Hematopoietic multipotent progenitor cell treated with erythropoietin and hydrocortisone succinate and interleukin-3 and kit ligand, for 15 days (in vitro differentiated cells): ENCODE measurements at regions not wholly inside any gene's neighbourhood (a gene's known extent, or its start where the extent isn't known, plus 50 kb on each side); places are given as distances from the start of the nearest gene placed in this dataset.
"Not testable (repeated sequence)": the region's sequence is repeated elsewhere in the genome, so short reads cannot be mapped to it uniquely, and the experiment has no call there.

Source experiments
- DNase-seq: peaks from one replicate; pipeline ENCODE4 v3.0.0-alpha.2; 2015; ENCODE audit warnings: low spot score

- no peak for DNase-seq
Measured at GRCh38 chr14:87306409-87307168, 686.4 kb downstream of the GALC start.

DNA sequence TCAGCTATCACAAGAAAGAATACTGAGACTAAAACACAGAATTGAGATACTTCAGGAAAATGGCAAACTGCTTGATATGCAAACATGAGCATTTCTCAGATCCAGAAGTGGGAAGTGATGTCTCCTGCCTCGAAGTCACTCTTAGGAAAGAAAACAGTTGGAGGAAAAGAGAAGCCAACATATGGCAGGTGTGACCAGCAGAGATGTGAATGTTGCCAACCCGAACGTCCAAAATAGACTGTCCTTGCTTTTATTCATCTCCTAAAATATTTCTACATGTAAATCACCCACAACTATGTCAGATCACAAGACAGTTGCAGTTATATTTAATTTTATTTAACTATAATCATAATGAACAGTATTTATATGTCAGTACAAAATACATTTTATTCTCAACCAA lies 687.6 kb downstream of the GALC start:
- no peak for DNase-seq

DNA sequence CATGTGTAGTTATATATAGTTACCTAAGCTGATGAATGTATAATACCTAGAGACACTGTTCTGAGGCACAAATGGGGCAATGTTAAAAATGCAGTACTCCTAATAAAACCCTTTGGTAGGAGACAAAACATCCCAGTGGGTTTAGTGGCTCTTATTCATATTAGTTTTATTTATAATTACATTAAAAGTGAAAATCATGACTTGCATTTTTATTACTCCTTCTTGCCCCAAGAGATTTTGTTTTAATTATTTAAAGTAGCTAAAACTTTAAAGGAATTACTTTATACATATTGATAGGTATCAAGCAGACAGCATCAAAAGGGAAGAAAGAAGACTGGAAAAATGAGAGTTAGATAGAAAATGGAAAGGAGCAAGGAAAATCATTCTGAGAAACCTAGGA lies 688.6 kb downstream of the GALC start:
- no peak for DNase-seq

DNA sequence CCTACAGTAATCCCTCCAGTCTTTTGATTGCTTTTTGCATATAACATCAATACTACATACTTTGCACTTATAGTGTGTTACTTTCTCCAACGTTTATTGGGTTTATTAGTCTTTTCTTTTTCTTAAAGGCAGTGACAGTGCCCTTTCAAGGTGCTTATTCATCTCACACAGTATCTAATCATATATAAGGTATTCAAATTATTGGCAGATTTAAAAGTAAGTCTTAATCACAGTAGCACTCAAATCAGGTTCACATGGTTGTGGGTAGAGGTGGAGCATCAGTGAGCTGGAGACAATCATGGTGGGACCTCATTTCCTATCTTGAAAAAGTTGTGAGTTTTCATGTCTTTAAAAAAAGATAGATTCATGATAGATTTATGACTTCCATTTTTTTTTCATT lies 706.2 kb downstream of the GALC start:
- no peak for DNase-seq

DNA sequence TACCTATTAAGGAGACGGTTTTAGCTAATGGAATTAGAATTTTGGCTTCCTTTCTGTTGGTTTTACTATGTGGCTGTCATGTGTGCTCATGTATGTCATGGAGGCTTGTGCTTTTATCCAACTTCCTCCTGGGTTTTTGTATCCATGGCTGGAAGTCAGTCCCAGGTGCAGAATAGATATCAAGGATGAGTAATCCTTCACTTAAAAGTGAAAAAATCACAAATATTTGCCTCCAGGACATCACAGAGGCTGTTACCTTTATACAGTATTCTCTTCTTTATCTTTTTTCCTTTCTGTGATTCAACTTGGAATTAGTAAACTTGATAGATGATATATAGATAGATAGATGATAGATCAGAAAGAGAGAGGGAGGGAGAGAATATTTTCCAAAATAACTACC lies 706.8 kb downstream of the GALC start:
- no peak for DNase-seq

GRCh38 chr14:87285506-87285905 lies 707.5 kb downstream of the GALC start:
- no peak for DNase-seq

GRCh38 chr14:87283547-87283946 lies 709.4 kb downstream of the GALC start:
- DNase-seq: no peak

DNA sequence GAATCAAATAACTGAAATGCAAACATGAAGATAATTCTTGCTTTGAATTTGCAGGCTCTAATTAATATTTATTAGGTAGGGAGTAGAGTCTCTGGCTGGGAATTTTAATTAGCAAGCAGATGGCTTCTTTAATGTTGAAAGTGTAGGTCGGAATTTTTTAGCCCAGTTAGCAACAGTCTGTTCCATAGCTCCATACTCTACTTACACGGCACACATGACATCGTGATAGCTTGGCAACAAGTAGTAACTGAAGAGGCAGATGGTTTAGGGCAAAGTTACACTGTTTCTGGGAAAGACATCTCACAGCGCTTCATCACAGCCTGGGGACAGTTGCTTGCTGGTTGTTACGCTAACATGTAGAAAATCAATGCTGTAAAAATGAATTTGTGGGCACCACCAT lies 710.7 kb downstream of the GALC start:
- no peak for DNase-seq

- no peak for DNase-seq
Measured at GRCh38 chr14:87278415-87278814, 714.6 kb downstream of the GALC start.

DNA sequence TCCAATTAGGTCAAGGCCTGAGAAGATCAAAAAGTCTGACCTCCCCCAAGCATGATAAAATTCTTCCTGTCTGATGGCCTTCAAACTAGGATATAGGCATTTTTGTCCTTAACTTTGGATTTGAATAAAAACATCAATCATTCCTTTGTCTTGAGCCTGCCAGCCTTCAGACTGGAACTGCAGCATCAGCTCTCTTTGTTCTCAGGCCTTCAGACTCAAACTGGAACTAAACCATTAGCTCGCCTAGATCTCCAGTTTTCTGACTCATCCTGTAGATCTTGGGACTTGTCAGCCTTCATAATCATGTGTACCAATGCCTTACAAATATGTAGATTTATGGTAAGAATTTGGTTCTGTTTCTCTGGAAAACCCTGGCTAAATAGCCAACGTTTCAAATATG lies 721.7 kb downstream of the GALC start:
- no peak for DNase-seq

DNA sequence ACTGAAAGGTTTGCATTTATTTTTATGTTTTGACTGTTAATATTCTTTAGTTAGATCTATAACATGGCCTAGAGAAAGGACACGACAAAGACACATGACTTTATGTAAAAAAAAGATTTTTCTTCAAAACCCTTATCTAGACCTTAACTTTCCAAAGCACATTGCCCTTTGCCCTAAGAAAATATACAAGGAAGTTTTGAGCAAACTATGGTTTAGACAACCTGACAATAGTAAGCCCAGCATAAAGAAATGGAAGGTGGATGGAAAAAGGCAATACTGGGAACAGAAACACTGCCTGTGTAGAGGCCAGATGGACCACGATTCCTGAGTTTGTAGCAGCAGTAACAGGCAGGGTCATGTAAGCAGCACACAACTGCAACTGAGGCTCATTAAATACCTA lies 724.0 kb downstream of the GALC start:
- DNase-seq: no peak

DNA sequence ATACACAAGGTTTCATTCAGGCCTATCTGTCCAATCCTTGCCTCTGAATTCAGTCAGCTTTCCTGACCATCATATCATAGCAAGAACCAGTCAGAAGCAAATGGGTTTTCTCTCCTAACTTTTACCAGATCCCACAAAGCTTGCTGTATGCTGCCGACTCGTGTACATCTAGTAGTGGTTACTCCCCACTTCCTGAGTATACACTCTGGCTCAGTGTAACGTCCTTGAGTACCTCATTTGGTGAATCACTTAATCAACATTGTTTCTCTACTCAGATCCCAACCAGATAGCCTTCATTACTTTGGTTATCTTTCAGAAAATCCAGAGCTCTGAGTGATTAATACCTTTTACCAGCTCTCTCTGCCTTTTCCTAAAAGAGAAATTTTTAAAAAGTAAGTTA lies 728.2 kb downstream of the GALC start:
- no peak for DNase-seq

DNA sequence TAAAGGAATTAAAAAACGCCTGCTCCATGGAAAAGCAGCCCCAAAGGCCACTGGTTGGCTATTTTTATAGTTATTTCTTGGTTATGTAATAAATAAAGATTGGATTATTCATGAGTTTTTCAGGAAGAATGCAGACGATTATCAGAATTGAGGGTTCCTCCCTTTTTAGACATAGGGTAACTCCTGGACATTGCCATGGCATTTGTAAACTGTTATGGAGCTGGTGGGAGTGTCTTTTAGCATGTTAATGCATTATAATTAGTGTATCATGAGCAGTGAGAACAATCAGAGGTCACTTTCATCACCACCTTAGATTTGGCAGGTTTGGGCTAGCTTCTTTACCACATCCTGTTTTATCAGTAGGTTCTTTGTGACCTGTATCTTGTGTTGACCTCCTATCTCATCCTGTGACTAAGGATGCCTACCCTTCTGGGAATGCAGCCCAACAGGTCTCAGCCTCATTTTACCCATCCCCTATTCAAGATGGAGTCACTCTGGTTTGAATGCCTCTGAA lies 728.7 kb downstream of the GALC start:
- no peak for DNase-seq

- no peak for DNase-seq
Measured at GRCh38 chr14:87261621-87262020, 731.4 kb downstream of the GALC start.

DNA sequence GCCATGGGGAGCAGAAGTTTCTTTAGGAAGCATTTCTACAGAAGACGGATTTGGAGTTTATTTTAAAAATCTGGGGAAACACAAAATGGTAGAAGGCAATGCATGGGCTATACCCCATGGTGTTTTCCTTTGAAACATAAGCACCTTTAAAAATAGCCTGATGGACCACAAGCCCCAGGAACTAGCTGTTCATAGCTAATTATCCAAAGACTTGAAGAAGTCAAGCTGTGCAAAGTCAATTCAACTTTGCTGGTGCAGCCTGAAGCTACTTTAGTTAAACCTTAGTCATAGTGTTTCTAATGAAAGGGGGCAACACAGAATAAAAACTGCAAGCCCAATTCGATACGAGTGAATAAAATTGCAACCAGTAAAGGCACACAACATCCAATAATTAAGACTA lies 732.5 kb downstream of the GALC start:
- no peak for DNase-seq

DNA sequence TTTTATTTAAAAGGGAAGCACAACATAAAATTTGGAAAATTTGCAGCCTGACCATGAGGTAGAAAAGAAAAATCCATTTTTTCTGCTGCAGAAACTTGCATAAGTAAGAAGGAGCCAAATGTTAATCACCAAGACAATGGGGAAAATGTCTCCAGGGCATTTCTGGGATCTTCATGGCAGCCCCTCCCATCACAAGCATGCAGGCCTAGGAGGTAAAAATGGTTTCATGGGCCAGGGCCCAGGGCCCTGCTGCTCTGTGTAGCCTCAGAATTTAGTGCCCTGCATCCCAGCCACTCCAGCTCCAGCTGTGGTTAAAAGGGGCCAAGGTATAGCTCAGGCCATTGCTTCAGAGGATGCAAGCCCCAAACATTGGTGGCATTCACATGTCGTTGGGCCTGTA lies 735.6 kb downstream of the GALC start:
- DNase-seq: no peak

- DNase-seq: no peak
Measured at GRCh38 chr14:87255058-87255457, 737.9 kb downstream of the GALC start.

- no peak for DNase-seq
Measured at GRCh38 chr14:87254331-87254874, 738.6 kb downstream of the GALC start.

DNA sequence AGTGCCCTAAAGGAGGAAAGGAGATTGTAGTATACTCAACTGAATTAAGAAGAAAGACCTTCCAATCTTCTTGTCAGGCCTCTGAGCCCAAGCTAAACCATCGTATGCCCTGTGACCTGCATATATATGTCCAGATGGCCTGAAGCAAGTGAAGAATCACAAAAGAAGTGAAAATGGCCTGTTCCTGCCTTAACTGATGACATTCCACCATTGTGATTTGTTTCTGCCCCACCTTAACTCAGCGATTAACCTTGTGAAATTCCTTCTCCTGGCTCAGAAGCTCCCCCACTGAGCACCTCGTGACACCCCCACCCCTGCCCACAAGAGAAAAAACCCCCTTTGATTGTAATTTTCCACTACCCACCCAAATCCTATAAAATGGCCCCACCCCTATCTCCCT lies 739.2 kb downstream of the GALC start:
- DNase-seq: not testable (repeated sequence)

DNA sequence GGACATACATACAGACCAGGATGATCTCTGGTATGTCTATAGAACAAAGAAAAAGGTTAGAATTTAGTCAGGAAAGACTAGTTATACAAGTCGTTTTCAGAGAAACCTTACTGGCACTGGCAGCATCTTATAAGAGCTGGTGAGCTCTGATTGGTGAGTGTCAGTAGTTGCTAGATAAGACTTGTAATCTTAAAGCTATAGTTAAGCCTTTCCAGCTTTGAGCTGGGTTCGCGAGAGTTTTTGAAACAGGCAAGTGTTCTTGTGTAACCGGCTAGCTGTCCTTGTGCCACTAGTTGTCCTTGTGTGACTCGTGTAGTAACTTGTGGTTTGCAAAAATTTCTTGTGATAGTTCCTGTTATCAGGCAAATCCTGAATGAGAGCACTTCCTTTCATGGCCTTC lies 740.9 kb downstream of the GALC start:
- no peak for DNase-seq

GRCh38 chr14:87251011-87251410 lies 742.0 kb downstream of the GALC start:
- no peak for DNase-seq

DNA sequence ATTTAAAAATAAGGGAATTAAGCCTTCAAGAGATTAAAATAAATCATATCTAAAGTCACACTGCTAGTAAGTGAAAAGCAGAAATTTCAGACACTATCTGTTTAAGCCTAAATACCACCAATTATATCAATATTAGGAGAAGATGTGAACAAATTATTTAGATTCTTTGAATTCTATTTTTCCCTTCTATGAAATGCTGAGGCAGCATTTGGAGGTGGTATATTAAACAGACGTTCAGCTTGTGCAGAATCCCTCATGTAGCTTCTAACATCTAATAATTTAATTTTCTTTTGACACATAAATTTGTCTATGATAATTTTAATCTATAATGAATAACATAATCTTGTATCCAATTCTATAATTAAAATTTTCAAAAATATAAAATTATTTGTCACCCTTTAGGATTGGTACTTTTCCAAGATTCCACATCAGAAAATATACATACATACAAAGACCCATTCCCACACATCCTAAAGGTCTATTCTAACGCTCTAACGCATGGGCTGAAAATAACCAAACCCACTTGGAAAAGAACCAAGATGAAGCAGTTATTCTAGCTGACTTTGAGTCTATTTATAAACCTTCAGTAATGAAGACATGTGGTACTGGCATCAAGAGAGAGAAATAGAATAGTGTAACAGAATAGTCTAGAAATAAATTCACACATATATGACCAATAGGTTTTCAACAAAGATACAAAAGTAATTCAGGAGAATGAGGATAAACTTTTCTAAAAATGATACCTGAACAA lies 751.8 kb downstream of the GALC start:
- no peak for DNase-seq

DNA sequence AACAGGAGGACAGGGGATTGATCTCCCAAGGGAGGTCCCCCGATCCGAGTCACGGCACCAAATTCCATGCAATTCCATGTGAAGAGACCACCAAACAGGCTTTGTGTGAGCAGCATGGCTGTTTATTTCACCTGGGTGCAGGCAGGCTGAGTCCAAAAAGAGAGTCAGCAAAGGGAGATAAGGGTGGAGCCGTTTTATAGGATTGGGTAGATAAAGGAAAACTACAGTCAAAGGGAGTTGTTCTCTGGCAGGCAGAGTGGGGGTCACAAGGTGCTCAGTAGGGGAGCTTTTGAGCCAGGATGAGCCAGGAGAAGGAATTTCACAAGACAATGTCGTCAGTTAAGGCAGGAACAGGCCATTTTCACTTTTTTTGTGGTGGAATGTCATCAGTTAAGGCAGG lies 752.7 kb downstream of the GALC start:
- not testable (repeated sequence) for DNase-seq
